Jurkat, Clone E6-1 (cell line): ENCODE measurements at regions not wholly inside any gene's neighbourhood (a gene's known extent, or its start where the extent isn't known, plus 50 kb on each side); places are given as distances from the start of the nearest gene placed in this dataset.

Source experiments
- DNase-seq: peaks from one replicate; pipeline ENCODE4 v3.0.0-alpha.2; 2011; ENCODE audit warnings: low read depth, low spot score
- H3K4me3 ChIP-seq: 2 replicates; pipeline ENCODE4 v1.5.1; 2011; ENCODE audit warnings: mild to moderate bottlenecking, low read length, control low read depth, moderate library complexity

- no peak for DNase-seq
- H3K4me3 ChIP-seq, result no peak overlapping the region
Observed at GRCh38 chr5:158644301-158644700, 455.4 kb downstream of the EBF1 start.

- no peak overlapping the region for H3K4me3 ChIP-seq
- DNase-seq, result no peak
Observed at GRCh38 chr5:158643840-158644239, 455.9 kb downstream of the EBF1 start.

- no peak overlapping the region for H3K4me3 ChIP-seq
Observed at GRCh38 chr5:158642879-158643278, 456.8 kb downstream of the EBF1 start.

GRCh38 chr5:158641016-158641415 lies 458.7 kb downstream of the EBF1 start:
- no peak for DNase-seq
- H3K4me3 ChIP-seq, result no peak overlapping the region

More at GRCh38 chr5:158642879-158643278, 456.8 kb downstream of the EBF1 start:
- no peak for DNase-seq

GRCh38 chr5:158640593-158640980 lies 459.1 kb downstream of the EBF1 start:
- no peak for DNase-seq
- no peak overlapping the region for H3K4me3 ChIP-seq

- H3K4me3 ChIP-seq, result no peak overlapping the region
- no peak for DNase-seq
Observed at GRCh38 chr5:158639881-158640592, 459.7 kb downstream of the EBF1 start.

GRCh38 chr5:158638396-158638795 lies 461.3 kb downstream of the EBF1 start:
- no peak overlapping the region for H3K4me3 ChIP-seq
- DNase-seq, result no peak

- no peak for DNase-seq
- no peak overlapping the region for H3K4me3 ChIP-seq
Observed at GRCh38 chr5:158637039-158637438, 462.7 kb downstream of the EBF1 start.

GRCh38 chr5:158635565-158635964 lies 464.2 kb downstream of the EBF1 start:
- DNase-seq, result no peak
- H3K4me3 ChIP-seq, result no peak overlapping the region

GRCh38 chr5:158634714-158635113 lies 465.0 kb downstream of the EBF1 start:
- no peak for DNase-seq
- no peak overlapping the region for H3K4me3 ChIP-seq

- H3K4me3 ChIP-seq, result no peak overlapping the region
- no peak for DNase-seq
Observed at GRCh38 chr5:158629591-158630312, 470.0 kb downstream of the EBF1 start.

- H3K4me3 ChIP-seq, result no peak overlapping the region
- no peak for DNase-seq
Observed at GRCh38 chr5:158626718-158627117, 473.0 kb downstream of the EBF1 start.

- H3K4me3 ChIP-seq, result no peak overlapping the region
- no peak for DNase-seq
Observed at GRCh38 chr5:158623971-158624370, 475.7 kb downstream of the EBF1 start.

- no peak for DNase-seq
- no peak overlapping the region for H3K4me3 ChIP-seq
Observed at GRCh38 chr5:158621391-158621790, 478.3 kb downstream of the EBF1 start.

- no peak for DNase-seq
Observed at GRCh38 chr5:158619083-158619788, 480.5 kb downstream of the EBF1 start.

GRCh38 chr5:158618256-158618655 lies 481.5 kb downstream of the EBF1 start:
- no peak for DNase-seq
- no peak overlapping the region for H3K4me3 ChIP-seq

More at GRCh38 chr5:158619083-158619788, 480.5 kb downstream of the EBF1 start:
- H3K4me3 ChIP-seq, result no peak overlapping the region

- no peak for DNase-seq
- H3K4me3 ChIP-seq, result no peak overlapping the region
Observed at GRCh38 chr5:158616707-158617106, 483.0 kb downstream of the EBF1 start.

GRCh38 chr5:158614951-158615350 lies 484.8 kb downstream of the EBF1 start:
- no peak for DNase-seq
- H3K4me3 ChIP-seq, result no peak overlapping the region

- no peak for DNase-seq
- H3K4me3 ChIP-seq, result no peak overlapping the region
Observed at GRCh38 chr5:158611581-158611980, 488.1 kb downstream of the EBF1 start.

GRCh38 chr5:158610051-158610415 lies 489.7 kb downstream of the EBF1 start:
- H3K4me3 ChIP-seq, result no peak overlapping the region
- DNase-seq, result no peak
